ENCODE measurements at regions not wholly inside any gene's neighbourhood (a gene's known extent, or its start where the extent isn't known, plus 50 kb on each side); places are given as distances from the start of the nearest gene placed in this dataset.
A peak's percentile ranks its signal among the peaks of the same experiment; 100 is the strongest.

DNA sequence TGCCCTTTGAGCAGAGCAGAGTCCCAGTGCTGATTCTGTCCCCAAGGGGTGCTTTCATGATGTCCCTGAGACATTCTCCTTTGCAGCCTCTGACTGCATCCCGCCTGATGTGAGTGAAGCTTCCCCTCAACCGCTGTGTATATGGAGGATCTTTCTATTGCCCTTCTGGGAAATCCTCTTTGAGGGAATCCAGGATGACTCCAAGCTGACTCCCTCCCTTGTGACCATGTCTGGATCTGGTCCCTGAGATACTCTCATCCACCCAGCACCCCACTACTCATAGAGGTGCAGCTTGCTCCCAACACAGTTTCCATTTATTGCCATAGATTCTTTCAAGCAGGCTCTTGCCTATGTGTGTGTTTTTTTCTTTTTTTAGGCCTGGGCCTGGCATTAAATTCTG, 216.5 kb downstream of the SEC61B start:
- DNase-seq, result no peak

DNA sequence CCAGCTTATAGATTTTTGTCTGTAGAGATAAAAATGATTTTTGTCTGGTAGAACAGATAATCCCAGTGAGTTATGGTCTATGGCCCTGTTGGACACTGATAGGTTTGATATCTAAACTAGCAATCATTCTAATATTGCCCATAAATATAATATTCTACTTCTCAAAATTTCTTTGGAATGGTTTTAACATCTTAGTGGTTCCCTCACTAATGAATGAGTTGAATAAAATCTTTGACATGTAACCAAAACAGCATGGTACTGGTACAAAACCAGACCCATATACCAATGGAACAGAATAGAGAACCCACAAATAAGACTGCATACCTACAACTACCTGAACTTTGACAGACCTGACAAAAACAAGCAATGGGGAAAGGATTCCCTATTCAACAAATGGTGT, 219.7 kb downstream of the SEC61B start:
- no peak for DNase-seq

DNA sequence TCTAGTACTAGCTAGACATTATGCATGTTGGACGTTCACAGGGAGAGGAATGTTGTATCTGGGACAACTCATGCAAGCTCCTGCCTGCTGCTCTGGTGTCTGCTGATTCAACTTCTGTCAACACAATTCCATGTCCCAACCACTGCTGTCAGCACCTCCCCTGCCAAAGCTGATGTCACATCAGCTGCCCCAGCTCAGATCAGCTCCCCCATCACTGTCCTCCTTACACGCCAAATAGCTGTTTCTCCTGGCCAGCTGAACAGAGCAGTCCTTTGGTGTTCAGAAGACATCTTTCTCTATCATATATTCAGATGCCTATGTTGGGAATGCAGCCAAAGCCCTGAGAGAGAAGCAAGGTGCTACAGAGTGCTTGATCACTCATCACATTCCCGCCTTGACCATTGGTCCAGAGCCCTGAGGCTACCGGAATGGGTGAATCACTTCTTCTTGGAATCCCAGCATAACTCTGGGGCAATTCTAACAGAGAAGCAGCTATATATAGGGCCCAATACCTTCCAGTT, 223.3 kb downstream of the SEC61B start:
- no peak for DNase-seq

DNA sequence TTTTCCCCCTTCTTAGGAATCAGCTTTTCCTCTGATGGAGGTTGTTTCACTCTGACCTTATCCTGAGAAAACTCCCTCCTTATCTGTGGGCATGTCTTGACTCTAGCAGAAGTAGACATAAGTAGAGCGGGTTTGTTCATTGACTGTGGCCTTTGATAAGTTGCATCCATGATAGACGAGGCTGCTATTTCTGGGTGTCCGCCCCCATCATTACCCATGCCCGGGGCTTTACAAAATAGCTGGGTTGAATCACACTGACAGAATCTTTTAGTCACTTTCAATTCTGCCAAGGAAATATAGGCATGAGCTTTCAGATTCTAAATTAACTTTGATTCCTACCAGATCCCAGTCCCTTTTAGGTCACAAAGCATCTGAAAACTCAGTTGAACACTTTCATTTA, 223.8 kb downstream of the SEC61B start:
- no peak for DNase-seq

DNA sequence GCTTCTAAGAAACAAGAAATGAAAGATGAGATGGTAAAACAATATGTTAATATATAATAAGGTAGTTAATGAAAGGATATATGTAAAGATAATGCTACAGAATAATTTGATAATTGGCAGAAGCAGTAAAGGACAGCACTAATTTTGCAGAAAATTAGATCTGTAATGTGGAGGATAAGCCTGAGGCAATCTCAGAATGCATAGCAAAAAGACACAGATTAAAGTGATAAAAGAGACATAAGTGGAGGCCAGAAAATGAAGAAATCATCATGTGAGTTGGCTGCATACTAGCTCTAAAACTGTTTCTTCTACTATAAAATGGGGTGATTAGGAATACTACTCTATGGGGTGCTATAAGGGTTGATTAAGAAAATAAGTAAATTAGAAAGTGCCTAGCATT, 225.9 kb downstream of the SEC61B start:
- no peak for DNase-seq

DNA sequence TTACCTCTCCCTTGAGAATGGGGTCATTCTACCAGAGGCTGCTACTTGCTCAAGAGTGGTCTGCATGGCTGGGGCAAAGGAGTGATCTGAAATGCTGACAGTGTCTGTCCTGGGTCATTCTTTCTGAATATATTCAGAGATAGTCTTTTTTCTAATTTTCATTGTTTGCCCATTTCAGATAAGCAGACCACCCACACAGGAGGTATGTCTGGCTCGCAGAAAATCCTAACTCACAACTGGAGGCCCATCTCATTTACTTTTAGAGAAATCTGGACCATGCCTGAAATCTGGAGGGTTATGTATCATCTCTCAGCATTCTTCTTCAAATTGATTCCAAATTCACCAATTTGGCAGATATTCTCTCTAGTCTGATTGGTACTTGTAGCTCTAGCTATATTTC, 227.6 kb downstream of the SEC61B start:
- no peak for DNase-seq

DNA sequence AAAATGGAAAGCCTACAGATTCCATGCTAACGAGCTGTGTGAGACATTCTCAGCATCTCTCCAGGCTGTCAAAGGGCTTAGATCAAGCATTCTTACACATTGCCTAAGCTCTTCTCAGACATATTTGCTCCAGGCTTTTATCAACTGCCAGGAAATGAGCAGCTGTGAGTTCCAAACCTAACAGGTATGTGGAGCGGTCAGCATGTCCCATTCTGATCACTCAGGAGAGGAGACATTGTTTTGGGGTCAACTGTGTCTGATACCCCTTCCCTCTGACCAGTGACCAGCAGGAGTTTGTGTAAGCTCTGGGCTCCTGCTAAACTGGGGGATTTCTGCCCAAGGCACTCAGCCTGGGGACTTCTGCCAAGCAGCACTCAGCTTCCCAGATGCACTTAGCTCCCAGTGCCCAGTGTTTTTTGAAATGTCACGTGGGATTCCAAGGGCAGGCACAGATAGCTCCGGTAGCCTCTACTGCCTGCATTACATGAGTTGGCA, 229.1 kb downstream of the SEC61B start:
- no peak for DNase-seq

DNA sequence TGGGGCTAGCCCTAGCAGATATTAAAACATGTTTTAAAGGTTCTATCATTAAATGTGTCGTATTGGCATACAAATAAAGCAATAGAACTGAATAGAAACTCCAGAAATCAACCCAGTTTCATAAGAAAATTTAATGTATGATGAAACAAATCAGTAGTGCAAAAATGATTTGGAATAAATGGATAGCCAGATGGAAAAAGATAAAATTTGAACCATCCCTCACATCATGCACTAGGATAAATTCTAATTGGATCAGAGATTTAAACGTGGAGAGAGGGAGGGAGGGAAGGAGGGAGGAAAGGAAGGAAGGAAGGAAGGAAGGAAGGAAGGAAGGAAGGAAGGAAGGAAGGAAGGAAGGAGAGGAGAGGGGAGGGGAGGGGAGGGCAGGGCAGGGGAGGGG, 235.3 kb downstream of the SEC61B start:
- no peak for DNase-seq

DNA sequence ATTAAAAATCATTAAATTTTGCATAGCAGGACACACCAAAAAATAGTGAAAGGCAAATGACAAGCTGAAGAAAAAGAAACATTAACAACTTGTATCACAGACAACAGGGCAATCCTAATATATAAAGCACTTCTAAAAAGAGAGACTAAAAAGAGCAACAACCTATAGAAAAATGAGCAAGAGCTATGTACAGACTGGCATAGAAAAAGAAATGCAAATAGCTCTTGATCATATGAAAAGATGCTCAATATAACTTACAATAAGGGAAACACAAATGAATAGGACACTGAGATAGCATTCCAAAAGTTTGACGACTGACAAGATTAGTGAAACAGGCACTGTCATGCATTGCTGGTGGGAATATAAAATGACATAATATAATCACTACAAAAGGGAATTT, 235.9 kb downstream of the SEC61B start:
- DNase-seq, result no peak

DNA sequence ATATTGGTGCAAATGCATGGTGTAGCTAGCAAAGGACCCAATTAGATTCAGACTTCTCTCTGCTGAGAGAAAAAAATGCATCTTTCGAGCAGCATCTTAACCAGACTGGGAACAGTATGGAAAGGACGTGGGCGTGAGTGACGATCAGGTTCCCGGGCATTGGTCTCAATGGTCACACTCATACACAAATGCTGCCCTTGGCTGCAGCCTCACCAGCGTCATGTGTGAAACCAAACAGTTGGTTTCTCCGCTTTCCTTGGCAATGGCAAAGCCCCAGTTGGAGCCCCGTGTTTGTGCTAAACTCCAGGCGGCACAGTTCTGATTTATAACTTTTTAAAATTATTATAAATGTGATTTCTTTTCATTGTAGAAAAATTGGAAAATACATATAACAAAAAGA, 237.8 kb downstream of the SEC61B start:
- no peak for DNase-seq

DNA sequence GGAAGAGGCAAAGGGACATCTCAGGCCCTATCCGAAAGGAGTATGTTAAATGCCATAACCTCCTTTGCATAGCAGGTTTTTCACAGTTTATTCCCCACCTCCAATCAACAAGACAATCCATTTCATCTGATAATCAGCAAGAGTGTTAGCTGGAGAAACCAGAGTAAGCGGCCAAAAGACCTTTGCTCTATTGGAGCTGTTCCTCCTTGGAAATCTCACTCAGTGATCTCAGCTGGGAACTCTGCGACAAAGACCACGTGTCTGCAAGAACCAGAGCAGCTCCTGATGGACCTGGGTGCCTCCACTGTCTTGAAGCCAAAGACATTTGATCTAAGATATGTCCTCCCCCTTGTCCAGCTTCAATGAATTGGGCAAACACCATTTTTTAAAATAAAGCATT, 241.0 kb downstream of the SEC61B start:
- DNase-seq, result no peak

DNA sequence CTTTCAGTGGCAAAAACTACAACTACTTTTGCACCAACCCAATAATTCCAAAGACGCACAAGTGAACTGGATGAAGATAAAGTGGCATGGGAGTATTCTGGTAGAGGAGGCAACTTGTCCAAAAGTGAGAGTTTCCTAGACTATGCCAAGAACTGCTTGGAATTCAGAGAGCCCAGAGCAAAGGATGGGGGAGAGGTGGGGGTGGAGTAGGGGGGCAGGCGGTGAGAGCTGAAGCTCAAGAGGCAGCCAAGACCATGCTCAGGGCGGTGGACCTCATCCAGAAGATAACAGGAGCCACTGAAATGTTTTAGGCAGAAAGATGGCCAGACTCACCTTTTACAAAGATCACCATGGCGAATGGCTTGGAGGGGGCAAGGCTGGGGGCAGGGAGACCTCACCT, 242.5 kb downstream of the SEC61B start:
- DNase-seq, result no peak

DNA sequence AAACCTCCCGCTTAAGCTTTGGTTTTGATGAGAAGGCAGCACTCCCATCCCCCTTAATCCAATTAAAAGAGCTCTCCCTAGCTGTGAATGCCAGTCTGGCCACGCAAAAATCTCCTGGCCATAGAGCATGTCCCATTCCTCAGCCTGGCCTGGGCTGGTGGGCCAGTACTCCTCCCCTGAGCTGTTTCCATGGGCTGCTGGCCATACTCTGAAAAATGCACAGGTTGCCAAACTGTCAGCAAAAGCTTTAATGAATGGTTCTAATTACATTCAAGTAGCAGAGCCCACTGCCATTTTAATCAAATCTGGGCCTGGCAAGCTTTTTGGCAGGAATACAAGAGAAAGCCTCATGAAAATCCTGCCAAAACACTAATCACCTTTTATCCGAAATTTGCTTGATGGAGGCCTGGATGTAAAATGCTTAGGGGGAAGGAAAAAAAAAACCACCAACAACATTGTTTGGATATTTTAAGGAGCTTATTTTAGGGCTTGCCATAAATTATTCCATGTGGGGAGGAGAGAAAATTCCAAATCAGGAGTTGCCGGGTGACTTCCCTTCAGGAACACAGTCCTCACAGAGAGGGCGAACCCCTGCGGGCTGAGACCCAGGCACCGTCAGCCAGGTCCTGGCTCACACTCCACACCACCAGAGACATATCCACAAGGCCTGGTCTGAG, 243.3 kb downstream of the SEC61B start:
- DNase-seq, result peak; percentile 24

DNA sequence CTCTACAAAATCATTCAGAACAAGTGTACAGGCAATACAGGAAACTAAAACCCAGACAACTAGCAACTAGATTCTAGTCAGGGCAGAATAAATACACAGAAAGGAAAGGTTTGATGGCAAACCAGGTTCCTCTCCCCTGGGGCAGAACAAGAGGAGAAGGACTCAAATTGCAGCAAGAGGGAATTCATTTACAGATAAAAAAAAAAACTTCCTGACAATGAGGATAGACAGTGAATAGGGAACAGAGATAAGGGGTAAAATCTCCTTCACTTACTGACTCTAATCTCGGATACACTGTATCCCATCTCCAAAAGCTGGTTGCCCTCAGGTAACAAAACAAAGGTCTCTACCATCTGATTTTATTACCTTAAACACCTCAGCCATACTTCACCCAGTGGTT, 244.0 kb downstream of the SEC61B start:
- no peak for DNase-seq

DNA sequence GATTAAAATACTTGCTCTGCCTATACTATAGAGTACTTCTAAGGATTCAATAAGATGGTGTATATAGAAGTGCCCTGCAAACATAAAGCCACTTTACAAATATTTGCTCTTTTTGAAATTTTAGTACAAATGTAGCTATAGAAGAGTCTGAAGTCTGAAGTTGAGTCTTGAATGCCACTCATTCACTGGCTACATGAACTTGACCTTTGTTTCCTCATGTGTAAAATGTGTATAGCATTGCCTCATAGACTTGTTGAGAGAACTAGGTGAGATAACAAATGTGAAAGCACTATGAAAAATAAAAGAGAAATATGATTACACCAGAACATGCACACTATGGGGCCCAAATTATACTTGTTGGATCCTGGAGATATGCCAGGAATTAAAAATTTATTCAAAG, 244.7 kb downstream of the SEC61B start:
- no peak for DNase-seq

DNA sequence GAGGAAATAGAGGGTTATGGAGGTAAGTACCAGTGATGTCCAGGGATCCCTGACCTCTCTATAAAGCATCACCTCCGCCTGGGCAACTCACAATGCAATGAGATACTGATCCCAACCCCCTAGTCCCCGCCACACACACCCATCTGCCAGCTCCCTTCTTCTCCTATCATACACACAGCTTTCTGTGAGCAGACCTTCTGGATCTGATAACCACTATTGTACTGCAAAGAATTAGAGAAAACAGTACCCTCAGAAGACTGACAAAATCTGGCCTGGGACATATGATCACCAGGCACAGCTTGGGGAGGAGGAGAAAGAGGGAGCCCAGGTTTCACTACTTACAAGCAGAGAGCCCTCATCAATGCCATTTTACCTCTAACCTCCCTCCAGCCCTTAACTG, 249.0 kb downstream of the SEC61B start:
- DNase-seq, result no peak

DNA sequence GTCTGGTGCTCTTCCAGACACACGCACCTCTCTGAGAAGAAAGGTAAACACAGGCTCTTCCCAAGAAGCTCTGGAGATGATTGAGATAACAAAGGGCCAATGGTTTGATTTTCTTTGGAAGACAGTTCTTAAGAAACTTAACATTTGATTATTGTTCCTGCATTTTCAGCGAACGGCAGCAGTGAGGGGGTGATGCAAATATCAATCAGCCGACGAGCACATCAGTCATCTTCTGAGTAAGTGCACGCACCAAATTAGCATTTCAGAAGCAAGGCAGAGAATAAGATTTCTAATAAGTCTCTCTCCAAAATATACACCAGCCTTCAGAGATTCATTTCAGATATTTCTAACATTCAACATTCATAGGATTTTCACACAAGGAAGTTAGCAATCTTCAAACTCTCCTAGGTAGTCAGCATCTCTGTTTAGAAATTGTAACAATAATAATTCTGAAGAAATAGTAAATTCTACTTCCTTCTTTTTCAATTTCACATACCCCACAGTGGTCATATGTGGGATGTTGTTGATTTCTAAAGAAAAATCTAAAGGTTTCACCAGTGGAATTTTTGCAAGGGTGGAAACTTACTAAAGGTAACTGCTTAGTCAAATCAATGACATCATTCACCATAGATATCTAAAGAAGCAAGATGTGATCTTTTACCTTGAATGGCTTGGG, 250.3 kb downstream of the SEC61B start:
- no peak for DNase-seq

DNA sequence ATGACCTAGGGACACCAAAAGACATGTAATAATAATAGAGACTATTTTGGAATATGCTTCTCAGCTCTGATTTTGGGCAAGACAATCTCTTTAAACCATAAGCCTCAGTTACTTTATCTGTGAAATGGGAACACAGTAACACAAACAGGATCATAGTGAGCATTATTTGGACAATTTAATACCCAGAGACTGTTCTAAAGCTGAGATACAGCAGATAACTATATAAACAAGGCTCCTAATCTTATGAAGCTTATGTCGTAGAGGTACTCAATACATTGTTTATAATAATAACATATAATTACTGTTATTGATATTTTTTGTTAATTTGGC, 250.8 kb downstream of the SEC61B start:
- DNase-seq, result no peak

DNA sequence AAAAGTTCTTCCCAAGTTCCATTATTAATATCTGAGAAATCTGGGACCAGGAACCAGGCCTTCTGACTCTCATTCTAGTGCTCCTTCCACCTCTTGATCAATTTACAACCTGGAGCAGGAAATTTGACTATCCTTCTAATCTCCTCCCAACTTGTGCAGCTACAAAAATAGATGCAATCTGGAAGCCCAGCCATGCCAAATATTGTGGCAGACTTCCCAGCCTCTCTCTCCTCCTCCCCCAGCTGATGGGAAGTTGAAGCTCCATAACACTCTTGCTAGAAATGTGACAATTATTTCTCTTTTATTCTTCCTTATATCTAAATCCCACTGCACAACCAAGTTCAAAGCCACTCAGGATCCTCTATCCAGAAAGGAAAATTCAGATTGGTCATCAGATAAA, 252.1 kb downstream of the SEC61B start:
- DNase-seq, result no peak

DNA sequence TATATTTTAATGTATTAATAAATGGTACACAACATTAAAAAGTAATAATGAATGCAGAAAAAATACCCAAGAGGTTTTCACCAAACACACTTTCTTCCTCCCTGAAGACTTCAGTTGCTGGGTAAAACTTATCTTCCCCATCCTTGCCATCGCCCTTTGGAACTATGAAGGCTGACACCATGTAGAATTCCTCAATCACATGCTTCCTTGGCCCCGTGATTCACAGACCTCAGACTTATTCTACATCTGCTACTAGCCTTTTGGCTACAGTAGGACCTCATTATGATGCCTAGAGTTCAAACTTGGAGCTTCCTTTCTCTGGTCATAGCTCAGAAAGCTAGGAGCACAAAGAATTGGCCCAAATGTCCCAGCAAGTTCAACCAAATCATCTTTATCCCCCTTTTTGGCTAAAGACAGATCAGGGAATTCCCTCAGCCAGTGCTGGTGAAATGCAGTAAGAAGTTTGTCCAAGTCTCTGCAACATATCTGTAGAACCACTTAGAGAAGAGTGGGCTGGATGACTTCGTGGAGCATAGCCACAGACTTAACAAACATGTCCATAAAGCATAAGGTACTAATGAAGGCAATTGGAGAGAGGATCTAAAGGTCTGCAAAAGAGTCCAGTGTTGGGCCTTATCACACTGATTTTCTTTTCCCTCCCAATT, 253.5 kb downstream of the SEC61B start:
- DNase-seq, result no peak

DNA sequence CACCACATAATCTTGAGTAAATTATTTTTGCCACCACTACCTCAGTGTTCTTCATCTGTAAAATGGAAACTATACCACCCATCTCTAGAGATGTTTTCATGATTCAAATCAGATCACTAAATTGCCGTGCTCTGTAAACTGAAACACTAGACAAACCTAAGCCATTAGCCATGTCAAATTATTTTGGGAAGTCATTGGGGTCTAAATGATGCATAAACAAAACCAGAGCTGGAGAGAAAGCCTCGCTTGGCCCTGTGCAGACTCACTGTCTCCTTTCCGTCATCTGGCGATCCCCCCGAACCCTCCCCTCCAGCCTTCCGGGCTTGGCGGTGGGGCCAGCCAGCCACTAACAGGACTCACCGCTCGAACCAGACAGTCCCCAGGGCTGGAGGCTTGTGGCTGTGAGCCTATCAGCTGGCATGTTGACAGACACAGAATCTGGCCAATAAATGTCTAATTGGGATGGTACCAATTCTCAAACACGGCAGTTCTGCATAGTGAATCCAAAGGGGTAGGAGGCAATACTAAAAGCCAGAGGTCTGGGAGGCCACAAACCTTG, 256.5 kb downstream of the SEC61B start:
- no peak for DNase-seq

DNA sequence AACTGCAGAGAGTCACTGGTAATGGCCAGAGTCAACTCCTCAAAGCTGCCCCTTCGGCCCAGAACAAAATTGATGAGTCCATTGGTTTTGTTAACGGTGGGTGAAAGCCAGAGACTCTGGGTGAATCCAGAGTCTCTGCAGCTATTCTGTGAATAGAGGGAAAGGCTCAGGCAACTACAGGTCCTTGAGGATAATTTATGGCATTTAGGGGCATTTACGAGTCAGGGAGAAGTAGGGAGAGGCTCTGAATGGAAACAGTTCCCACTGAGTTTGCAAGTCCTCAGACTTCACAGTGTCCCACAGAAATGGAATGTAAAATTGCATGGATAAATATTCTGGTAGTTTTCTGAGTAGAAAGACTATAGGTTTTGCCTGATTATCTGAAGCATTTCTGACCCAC, 257.8 kb downstream of the SEC61B start:
- DNase-seq, result no peak

DNA sequence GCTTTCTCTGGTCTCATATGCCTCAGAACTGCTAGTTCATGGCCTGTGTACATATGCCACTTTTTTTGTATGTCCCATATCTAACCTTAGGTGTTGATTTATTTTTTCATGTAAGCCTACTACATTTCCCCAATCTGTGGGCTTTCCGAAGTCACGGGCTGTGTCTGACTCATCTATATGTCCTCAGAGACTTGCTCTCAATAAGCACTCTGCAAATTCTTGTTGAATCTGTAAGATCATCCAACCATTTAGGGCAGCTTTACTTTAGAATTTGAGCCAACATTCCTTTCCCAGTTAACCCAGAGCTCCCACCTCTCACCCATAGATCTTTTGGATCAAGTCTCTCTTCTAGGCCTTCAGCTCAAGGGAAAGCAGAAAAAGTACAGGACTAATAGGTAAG, 263.4 kb downstream of the SEC61B start:
- no peak for DNase-seq
